GM13977 (cell line): ENCODE measurements at regions not wholly inside any gene's neighbourhood (a gene's known extent, or its start where the extent isn't known, plus 50 kb on each side); places are given as distances from the start of the nearest gene placed in this dataset.

Source experiments
- DNase-seq: peaks from one replicate; pipeline ENCODE4 v3.0.0; 2012; ENCODE audit warnings: low spot score
- in situ Hi-C: fragments of 300-500 bp; cut with MboI; formaldehyde crosslinking; loops from one replicate; pipeline ENCODE4 v1.12.0; 2022; ENCODE audit warnings: low sequenced_read_pairs, low pct_unique_long_range_greater_than_20kb, mixed read lengths, inconsistent platforms; ENCODE audit not compliant: unreplicated experiment
- TF ChIP-seq, protein P1 (sequence below): IDR thresholded peaks from 2 replicates; pipeline ENCODE4 v1.5.1; 2012; ENCODE audit warnings: mild to moderate bottlenecking, control low read depth; ENCODE audit not compliant: insufficient read depth; ENCODE audit errors: extremely low read depth, missing control alignments

DNA sequence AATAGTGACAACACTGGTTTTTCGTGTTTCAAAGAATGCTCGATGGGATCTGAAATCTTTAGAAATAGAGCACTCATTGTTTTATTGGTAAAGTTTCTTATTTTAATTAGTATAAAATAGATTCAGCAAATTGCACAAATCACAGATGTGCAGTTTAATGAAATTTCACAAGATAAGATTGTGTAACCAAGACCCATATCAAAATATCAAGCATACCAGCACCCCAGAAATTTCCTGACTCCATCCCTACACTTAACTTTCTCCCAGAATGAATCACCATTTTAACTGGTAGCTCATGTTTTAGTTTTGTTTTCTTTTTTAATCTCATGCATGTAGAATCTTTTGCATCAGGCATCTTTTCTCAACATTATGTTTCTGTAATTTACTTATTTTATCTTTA is 185.9 kb downstream of the KCNJ2 start:
- in situ Hi-C loops = no loop called here
- TF ChIP-seq, protein P1, sequence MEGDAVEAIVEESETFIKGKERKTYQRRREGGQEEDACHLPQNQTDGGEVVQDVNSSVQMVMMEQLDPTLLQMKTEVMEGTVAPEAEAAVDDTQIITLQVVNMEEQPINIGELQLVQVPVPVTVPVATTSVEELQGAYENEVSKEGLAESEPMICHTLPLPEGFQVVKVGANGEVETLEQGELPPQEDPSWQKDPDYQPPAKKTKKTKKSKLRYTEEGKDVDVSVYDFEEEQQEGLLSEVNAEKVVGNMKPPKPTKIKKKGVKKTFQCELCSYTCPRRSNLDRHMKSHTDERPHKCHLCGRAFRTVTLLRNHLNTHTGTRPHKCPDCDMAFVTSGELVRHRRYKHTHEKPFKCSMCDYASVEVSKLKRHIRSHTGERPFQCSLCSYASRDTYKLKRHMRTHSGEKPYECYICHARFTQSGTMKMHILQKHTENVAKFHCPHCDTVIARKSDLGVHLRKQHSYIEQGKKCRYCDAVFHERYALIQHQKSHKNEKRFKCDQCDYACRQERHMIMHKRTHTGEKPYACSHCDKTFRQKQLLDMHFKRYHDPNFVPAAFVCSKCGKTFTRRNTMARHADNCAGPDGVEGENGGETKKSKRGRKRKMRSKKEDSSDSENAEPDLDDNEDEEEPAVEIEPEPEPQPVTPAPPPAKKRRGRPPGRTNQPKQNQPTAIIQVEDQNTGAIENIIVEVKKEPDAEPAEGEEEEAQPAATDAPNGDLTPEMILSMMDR = no peak
- DNase-seq = no peak

- TF ChIP-seq, protein P1 = no peak
- DNase-seq = no peak
- in situ Hi-C loops = no loop called here
Measured at GRCh38 chr17:70357190-70357589, 187.9 kb downstream of the KCNJ2 start.

DNA sequence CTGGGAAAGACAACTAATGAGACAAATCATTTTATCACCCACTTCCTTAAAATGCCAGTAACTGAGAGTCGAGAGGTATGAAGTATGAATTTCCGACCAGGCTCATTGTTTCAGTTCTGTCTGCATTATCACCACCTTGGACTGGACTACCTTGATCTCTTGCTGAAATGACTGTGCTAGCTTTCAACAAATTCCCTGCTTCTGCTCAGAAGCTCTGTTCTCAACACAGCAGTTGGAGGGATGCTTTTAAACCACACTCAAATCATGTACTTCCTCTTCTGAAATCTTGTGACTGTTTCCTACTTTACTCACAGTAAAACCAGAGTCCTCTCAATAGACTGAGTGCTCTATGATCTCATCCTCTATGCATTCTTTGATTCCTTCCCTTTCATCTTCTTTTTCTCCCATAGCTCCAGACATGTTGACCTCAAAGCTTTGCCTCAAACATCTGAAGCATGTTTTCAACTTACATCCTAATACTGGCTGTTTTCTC is 195.8 kb downstream of the KCNJ2 start:
- DNase-seq = peak; percentile 27
- TF ChIP-seq, protein P1 = no peak
- in situ Hi-C loops = no loop called here

DNA sequence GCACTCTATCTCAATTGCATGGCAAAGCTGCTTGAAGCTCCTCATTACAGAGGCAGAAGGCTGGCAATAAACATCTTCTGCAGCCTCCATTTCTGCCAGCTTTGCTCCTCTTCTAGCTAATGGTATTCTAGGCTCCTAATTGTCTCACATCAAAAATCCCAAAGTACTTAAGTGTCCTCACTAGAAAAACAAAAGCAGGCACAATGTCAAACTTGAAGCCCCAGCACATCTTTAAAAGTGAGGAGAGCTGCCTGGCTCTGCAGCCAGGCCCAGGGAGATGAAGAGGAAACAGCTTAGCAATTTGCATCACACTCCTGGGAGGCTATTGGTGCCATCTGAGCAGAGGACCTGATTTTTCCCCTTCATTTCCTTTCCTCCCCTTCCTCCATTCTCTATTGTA is 197.1 kb downstream of the KCNJ2 start:
- TF ChIP-seq, protein P1 = no peak
- in situ Hi-C loops = no loop called here
- no peak for DNase-seq

- DNase-seq = no peak
- in situ Hi-C loops = no loop called here
- TF ChIP-seq, protein P1 = no peak
Measured at GRCh38 chr17:70368011-70368410, 198.7 kb downstream of the KCNJ2 start.

GRCh38 chr17:70369391-70369790 is 200.1 kb downstream of the KCNJ2 start:
- in situ Hi-C loops = no loop called here

More at GRCh38 chr17:70369391-70369790, 200.1 kb downstream of the KCNJ2 start:
- TF ChIP-seq, protein P1 = no peak
- no peak for DNase-seq
